ENCODE measurements at regions not wholly inside any gene's neighbourhood (a gene's known extent, or its start where the extent isn't known, plus 50 kb on each side); places are given as distances from the start of the nearest gene placed in this dataset.
"Not testable (repeated sequence)": the region's sequence is repeated elsewhere in the genome, so short reads cannot be mapped to it uniquely, and the experiment has no call there.

DNA sequence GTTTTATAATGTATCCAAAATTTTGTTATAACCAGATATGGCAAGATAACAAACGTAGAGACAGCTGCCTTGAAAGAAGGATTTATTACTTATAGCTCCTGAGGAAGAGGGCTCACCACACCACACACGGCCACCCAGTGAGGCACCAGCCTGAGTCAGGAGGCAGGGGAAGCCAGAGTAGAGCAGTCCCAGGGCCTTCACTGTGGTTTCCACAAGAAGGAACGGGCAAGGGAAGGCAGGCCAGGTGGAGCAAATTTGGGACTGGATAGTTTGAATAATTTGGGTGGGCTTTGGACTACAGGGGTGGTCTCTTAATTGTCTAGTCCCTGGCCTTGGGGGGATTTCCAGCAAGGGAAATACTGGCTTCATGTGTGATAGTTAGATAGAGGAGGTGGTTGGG is 72.5 kb downstream of the RRAGC start:
- no peak for DNase-seq (ENCODE audit: low spot score)

DNA sequence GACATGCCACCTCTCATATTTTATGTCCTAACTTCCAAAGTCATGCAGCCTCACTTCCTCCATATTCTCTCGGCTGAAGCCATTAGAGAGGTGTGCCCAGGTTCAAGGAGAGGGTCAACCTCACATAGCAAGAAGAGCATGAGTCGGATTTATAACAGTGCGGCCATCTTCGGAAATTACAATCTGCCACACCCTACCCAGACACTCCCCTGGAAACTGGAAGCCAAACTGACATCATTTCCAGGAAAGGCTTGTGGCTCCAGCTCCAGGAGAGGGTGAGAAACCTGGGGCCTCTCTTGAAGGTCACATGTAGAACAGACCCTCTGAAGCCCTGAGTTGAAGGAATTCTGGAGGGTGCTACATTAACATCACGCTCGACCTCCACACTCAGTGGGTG is 73.5 kb downstream of the RRAGC start:
- no peak for DNase-seq (ENCODE audit: low spot score)

DNA sequence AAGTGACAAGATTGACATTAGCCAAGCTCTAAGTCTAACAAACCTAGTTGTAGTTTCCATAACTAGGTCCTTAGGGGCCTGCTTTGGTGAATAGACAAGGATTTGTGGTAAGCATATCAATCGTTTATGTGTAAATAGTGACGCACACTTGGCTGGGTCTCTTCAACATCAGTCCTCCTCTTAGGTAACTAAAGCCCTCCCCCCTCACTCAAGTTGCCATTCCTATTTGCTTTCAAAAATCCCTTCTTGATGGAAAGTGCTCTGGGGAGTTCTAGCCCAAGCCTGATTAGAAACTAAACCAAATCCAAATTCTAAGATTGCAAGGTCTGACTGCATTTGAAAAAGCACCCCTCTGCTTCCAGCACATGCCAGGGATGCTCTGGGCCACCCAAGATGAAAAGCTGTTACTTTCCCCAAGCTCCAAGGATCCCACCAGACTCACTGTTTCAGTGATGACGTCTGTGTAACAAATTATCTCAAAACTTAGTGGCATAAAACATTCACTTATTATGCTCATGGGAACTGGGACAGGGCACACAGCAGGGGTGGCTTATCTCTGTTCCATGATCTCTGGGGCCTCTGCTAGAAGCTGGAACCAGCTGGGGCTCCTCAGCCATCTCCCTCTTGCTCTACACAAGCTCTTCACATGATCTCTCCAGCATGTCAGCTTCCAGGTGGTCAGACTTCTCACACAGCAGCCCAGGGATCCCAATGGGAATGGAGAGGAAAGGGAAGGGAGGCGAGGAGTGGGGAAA is 74.1 kb downstream of the RRAGC start:
- no peak for DNase-seq (ENCODE audit: low spot score)

DNA sequence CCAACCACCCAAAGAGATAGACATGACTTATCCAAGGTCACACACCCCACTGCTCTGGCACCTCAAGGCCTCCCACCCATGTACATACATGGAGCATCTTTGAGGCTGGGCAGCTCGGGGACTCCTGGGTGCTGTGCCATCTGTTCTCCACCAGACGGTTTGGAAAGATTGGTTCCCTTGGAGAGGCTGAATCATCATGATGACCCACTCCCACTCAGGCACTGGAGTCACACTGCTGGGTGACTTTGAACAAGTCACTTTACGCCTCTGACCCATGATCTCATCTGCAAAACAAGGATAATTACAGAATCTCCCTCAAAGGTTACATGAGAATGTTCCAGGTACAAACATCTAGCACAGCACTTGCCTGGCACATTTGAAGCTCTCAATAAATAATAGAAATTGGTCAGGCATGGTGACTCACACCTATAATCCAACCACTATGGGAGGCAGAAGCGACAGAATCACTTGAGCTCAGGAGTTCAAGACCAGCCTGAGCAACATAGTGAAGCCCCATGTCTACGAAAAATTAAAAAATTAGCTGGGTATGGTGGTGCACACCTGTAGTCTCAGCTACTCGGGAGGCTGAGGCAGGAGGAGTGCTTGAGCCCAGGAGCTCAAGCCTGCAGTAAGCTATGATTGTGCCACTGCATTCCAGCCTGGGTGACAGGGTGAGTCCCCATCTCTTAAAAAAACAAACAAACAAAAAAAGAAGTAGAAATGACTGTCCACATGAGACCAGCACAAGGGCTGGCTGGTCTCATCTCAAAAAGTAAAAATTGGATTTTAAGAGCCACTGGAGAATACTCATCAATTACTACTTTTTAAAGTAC is 74.9 kb downstream of the RRAGC start:
- no peak for DNase-seq (ENCODE audit: low spot score)

DNA sequence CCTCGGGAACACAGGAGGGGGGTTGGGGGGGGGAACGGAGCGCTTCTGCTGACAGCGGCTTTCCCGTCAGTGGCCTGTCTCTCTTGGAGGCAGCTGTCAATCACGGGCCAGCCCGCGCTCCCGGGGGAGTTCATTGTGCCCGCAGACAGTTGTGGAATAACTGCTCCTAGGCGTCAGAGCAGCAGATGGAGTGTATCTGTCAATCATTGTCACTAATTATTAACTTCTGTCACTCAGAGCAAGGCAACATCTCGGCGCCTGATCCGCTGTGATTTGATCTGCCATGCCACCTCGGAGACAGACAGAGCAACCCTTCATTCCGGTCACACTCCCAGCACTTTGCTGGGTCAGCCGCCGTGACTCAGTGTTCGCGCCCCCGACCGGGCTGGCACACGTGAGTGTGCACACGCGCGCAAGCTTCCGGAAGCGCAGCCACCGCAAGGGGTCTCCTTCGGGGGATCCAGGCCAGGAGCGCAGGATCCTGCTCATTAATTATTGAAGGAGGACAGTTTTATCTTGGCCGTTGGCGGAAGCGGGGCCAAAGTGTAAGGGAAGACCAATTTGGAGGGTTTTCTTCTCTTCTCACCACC is 75.8 kb downstream of the RRAGC start:
- DNase-seq (ENCODE audit: low spot score), result no peak

DNA sequence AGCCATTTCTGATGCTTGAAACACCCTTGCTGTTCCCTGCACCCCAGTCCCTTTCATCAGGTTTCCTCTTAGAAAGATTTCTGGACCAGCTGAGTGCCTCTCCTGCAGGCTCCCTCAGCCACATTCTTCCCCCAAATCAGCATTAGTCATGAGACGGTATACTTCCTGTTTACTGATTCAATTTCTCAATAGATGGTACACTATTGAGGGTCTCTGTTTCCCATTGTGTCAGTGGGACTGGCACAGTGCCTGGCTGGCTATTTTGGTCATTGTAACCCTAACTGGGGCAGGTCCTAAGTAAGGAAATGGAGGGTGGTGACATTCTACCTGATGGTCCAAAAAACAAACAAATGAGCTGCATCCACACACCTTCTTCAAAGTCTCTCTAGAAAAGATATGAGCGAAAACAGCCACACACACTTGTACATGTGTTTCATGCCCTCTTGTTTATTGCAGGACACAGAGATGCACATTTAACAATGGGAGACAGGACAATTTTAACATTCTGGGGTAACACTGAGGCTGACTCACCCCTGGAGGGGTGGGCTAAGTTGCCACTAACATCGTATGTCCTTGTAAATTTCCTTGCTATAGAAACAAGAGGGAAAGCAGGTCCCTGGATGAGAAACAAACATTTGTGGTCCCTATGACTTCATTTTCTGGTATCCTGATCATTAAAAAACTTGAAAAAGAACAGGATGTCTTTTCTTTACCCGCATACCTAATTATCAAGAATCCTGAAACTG is 77.5 kb downstream of the RRAGC start:
- no peak for DNase-seq (ENCODE audit: low spot score)

DNA sequence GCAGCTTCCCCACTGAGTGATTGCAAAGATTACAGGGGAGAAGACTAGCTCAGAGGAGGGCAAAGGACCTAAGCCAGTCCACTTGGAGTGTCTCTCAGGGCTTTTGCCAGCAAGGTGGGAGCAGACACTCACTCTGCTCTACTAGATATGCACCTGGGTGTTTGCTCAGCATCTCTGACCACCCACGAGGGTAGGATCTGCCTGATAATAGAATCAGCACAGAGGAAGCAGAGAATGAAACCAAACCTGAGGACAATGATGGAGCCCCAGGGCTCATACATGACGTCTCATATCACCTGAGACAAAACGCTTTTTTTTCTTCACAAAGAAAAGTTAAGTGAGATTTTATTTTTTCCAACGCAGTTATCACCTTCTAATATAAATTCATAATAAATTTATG is 79.4 kb downstream of the RRAGC start:
- no peak for DNase-seq (ENCODE audit: low spot score)

DNA sequence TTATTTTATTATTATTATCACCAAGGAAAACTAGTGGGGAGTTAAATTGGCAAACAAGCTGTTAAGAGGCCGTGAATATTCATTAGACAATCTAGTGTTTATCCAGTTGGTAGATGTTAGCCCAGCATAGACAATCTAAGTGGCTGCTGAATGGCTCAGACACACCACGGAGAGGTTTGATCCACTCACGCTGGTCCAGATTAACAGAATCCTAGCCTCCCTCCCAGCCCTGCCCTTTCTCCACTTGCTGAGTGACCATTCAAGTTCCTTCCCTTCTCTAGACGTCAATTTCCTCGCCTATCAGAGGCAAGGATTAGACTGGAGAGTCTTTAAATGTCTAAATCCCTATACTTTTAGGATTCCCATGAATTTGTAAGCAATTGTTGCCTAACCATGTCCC is 80.1 kb downstream of the RRAGC start:
- DNase-seq (ENCODE audit: low spot score), result no peak

DNA sequence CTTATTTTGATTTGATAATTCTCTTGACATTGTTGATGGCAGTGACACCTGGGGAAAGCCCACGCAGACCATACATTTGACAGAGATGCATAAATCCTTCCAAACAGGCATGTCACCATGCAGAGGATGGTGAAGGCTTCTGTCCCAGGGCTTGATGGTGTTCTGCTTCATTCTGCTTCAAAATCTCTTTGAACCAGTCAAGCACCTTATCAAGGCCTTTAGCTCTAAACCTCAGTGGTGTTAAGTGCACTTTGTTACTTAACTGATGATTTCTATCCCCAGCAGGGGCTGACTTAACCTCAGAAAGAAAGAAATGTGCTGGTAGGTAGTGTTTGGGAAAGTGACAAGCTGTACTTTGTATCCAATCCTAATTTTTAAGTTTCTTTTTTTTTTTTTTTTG is 81.1 kb downstream of the RRAGC start:
- DNase-seq (ENCODE audit: low spot score), result no peak

DNA sequence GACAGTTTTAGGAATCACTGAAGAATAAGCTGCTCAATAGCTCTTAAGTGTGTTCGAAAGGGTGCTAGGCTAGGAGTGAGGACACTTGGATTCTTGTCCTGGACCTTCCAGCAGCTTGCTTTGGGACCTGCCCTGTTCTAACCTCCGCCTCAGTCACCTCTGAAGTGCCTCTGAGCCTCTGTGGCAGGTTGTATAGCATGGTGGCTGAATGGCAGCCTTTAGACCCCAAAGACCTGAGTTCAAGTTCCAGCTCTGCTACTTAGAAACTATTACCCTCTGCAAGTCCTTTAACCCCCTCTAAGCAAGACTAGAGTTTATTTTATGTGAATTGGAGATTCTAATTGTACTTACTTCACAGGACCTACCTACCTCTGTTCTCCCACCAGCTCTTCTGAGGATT is 81.5 kb downstream of the RRAGC start:
- no peak for DNase-seq (ENCODE audit: low spot score)

DNA sequence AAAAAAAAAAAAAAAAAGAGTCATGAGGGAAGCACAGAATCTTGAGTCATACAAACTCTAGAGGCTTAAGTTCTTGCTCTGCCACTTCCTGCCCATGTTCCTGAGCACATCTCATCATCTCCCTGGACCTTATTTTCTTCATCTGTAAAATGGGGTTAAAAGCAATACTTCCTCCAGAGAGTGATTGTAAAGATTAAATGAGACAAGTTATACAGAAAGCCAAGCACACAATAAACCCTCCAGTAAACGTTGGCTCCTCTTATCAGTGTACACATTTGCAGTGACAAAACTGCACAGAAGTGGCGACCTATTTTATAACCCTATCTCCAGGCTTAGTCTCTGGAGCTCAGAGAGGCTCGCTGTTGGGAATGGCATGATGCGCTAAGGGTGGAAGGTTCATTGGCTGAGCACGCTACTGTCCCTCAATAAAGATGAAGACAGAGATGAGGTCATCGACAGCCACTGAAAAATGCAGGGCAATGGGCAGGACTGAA is 82.1 kb downstream of the RRAGC start:
- DNase-seq (ENCODE audit: low spot score), result no peak

DNA sequence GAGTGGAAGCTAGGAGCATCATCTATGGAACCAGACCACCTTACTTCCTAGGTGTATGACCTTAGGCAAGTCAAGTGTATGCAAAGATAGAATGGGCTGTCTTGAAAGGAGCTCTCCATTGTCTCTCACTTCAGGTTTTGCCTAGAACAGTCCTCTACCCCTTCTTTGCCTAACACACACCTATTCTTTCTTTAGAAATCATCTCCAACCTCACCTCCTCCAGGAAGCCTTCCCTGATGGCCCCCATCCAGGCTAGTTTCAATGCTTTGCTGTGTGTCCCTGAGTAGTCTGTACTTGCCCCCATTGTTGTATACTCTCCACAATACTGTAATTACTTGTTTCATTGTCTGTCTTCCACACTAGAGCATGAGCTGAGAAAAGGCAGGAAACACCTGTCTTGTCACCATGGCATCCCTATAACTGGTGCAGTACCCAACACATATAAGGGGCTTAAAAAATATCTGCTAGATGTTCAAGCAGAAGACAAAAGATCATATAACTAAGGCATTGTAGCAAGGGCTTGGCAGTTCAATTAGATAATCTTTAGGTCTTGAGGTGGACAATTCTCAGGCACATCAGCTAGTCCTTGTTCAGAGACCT is 83.0 kb downstream of the RRAGC start:
- no peak for DNase-seq (ENCODE audit: low spot score)

DNA sequence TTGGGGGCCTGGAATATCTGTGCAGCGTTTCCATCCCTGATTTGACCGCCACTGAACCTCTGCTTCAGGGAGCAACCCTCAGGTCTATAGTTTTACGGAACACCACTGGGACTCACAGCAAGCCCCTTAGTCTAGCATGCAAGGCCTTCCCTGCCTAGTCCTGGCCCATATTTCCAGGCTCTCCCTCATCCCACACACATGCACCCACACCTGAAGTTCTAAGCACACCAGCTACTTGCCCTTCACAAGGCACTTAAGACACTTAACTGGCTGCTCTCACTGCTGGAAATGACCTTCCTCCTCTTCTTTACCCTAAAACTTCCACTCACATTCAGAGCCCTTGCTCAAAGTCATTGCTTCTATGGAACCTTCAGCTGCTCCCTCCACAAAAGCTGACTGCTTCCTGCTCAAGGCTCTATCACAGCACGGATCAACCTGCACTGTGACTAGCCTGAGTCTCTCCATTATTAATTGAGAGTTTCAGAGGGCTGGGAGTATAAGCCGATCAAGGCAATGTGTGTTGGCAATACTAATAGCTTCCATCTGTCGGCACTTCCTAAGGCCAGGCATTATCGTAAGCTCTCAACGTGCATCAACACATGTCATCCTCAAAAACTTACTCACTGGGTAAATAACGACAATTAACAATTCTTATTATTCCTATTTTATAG is 84.3 kb downstream of the RRAGC start:
- no peak for DNase-seq (ENCODE audit: low spot score)

DNA sequence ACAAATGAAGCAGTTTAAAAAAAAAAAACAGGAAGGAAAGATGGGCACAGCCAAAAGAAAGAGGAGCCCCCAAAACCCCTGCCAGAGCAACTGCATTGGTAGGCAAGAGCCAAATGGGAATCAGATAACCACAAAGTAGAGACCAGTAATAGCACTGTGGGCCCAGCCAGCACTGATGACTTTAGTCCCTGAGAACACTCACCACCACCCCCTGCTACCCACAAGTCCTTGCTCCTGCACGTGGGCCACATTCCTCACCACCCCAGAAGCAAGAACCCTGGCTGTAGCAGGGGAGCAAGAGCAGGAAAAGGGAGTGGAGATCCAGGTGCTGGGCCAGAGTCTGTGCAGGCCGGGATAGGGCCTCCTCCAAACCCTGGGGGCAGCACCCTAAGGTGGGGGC is 86.1 kb downstream of the RRAGC start:
- DNase-seq (ENCODE audit: low spot score), result no peak

DNA sequence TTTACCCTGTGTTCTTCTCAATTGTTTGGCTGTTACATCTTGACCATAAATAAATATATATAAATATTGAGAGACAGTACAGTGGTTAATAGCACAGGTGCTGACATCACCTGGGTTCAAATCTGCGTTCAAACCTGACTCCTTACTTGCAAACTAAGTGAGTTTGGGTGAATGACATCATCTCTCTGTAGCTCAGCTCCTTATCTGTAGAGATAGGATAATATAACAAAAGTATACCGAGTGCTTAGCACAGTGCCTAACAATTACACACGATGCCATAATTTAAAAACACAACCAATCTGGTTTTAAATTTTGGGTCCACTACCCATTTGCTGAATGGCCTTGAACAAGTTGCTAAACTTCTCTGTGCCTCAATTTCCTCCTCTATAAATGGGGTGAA is 86.6 kb downstream of the RRAGC start:
- no peak for DNase-seq (ENCODE audit: low spot score)

DNA sequence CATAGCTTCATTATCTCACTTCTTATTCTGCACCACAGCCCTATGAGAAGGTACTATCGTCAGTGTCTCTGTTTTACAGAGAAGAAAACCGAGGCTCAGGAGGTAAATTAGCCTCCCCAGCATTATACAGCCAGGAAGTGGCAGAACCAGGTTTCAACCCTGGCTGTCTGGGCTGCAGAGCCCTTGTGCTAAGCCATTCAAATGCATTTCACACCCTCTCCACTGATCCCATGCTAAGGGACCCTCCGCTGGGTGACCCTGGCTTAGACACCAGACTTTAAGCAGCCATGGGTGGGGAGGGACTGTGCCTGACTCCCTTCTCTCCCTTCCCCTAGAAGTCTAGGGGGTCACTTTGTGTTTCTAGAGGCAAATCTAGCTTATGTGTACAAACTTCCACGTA is 87.5 kb downstream of the RRAGC start:
- DNase-seq (ENCODE audit: low spot score), result no peak

DNA sequence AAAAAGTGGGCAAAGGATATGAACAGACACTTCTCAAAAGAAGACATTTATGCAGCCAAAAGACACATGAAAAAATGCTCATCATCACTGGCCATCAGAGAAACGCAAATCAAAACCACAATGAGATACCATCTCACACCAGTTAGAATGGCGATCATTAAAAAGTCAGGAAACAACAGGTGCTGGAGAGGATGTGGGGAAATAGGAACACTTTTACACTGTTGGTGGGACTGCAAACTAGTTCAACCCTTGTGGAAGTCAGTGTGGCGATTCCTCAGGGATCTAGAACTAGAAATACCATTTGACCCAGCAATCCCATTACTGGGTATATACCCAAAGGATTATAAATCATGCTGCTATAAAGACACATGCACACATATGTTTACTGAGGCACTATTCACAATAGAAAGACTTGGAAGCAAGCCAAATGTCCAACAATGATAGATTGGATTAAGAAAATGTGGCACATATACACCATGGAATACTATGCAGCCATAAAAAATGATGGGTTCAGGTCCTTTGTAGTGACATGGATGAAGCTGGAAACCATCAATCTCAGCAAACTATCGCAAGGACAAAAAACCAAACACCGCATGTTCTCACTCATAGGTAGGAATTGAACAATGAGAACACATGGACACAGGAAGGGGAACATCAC is 88.9 kb downstream of the RRAGC start:
- DNase-seq (ENCODE audit: low spot score), result not testable (repeated sequence)

DNA sequence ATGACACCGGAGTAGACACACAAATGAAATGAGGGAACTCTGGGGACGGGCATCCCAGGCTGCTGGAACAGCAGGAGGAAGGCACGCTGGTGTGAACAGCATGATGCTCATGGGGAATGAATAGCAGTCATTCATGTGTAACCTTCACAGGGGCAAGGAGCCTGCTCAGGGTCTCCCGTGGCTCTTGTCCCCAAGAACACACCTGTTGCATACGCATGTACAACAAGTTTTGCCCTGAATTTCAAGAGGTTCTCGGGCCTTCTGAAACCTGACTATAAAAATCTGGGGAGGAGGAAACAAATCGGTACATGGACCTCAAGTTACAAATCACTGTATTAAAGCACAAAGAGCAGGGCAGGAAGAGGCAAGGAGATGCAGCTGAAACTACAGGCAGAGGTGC is 93.4 kb downstream of the RRAGC start:
- DNase-seq (ENCODE audit: low spot score), result no peak

DNA sequence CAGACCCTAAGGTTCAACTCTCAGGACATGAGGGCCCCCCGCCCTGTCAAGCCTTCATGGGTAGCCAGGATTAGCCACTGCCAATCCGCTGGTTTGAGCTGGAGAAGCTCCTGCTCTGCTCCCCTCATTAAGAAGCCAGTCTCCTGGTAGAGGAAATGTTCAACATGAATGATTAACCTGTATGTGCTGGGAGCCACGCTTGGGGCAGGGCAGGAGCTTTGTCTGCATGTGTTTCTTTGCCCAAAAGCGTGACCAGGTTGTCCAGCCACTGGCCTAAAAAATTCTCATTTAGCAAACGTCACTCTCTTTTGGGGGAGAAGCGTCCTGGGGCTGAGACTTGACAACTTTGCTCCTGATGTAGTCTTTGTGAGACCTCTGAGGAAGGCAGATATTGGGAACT is 96.5 kb downstream of the RRAGC start:
- DNase-seq (ENCODE audit: low spot score), result no peak

DNA sequence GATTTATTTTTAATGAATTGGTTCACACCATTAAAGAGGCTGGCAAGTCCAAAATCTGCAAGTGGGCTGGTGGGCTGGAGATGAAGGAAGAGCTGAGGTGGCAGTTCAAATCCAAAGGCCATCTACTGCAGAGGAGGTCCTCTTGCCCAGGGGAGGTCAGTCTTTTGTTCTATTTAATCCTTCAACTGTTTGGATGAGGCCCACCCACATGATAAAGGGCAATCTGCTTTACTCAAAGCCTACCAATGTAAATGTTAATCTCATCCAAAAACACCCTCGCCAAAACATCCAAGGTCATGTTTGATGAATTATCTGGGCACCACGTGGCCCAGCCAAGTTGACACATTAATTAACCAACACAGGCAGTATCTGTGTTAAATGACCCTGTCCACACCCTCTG is 99.0 kb downstream of the RRAGC start:
- DNase-seq (ENCODE audit: low spot score), result no peak

DNA sequence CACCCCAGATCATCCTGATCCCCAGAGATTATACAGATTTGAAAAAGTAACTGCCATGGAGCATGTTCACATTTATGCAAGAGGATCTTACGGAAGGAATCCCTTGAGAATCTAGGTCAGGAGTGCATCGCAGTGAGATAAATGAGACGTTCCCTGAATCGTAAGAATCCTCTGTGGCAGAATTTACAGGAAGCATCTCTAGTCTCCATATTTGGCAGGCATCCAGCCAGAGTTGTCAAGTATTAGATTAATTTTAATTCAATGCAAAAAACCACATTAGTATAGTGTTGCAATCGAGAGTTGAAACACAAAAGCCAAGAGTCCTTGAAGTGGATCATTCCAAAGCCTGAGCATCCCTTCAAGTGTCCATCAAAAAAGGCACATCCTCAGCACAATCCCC is 100.8 kb downstream of the RRAGC start:
- DNase-seq (ENCODE audit: low spot score), result no peak

Data from left forelimb (tissue), 1 donor.